ENCODE measurements at regions not wholly inside any gene's neighbourhood (a gene's known extent, or its start where the extent isn't known, plus 50 kb on each side); places are given as distances from the start of the nearest gene placed in this dataset.
"Not testable (repeated sequence)": the region's sequence is repeated elsewhere in the genome, so short reads cannot be mapped to it uniquely, and the experiment has no call there.

- H3K4me1 ChIP-seq (ENCODE audit: control insufficient read depth, insufficient read depth, low read length), result no peaks in the 10 kb centered on the region
- H3K9me3 ChIP-seq (ENCODE audit: control insufficient read depth, low read length), result no peaks in the 10 kb centered on the region
- ATAC-seq (no peak), DNase-seq (no peak)
- no peak overlapping the region for H3K27ac ChIP-seq (ENCODE audit: low read length)
- 96% methylated on average over 1 of the region's 1 CpG for WGBS
- no peak overlapping the region for H3K4me3 ChIP-seq (ENCODE audit: low read length)
- intact Hi-C loops (cut with DNase I), result no loop called here
- H3K27me3 ChIP-seq (ENCODE audit: control insufficient read depth, insufficient read depth), result no peaks in the 10 kb centered on the region
Observed at GRCh38 chr2:52070665-52071064, 1038.7 kb upstream of the NRXN1 start.

GRCh38 chr2:52064234-52064633, 1032.3 kb upstream of the NRXN1 start:
- Histone ChIP-seq H3K4me1 (ENCODE audit: control insufficient read depth, insufficient read depth, low read length) (no peaks in the 10 kb centered on the region), H3K27me3 (ENCODE audit: control insufficient read depth, insufficient read depth) (no peaks in the 10 kb centered on the region), H3K27ac (ENCODE audit: low read length) (no peak overlapping the region), H3K4me3 (ENCODE audit: low read length) (no peak overlapping the region), H3K9me3 (ENCODE audit: control insufficient read depth, low read length) (no peaks in the 10 kb centered on the region)
- 93% methylated on average over 4 of the region's 4 CpGs for WGBS
- no peak for ATAC-seq
- intact Hi-C loops (cut with DNase I), result no loop called here
- DNase-seq, result no peak

- H3K27ac ChIP-seq (ENCODE audit: low read length), result no peak overlapping the region
- no peak overlapping the region for H3K4me3 ChIP-seq (ENCODE audit: low read length)
- intact Hi-C loops (cut with DNase I), result no loop called here
- DNase-seq (no peak), ATAC-seq (no peak)
- 59% methylated on average over 3 of the region's 3 CpGs for WGBS
- no peaks in the 10 kb centered on the region for H3K4me1 ChIP-seq (ENCODE audit: control insufficient read depth, insufficient read depth, low read length)
- no peaks in the 10 kb centered on the region for H3K27me3 ChIP-seq (ENCODE audit: control insufficient read depth, insufficient read depth)
- H3K9me3 ChIP-seq (ENCODE audit: control insufficient read depth, low read length), result no peaks in the 10 kb centered on the region
Observed at GRCh38 chr2:52054824-52055223, 1022.9 kb upstream of the NRXN1 start.

DNA sequence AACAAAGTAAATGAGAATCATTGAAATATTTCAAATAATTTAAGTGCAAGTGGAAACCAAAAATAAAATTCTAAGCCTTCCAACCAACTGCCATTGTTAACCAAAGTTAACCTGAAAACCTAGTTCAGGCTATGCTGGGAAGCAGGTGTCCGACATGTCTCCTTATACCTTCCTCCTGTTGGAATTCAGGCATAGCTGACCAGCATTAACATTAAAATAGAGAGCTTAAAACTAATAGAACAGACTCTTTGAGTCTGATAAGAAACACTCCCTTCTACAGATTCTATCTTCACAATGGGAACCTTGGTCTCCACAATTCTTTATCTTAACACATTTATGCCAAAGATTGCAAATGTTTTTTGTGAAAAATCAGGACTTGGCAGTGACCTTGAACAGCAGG, 1004.9 kb upstream of the NRXN1 start:
- Histone ChIP-seq H3K27ac (ENCODE audit: low read length) (no peak overlapping the region), H3K4me3 (ENCODE audit: low read length) (no peak overlapping the region), H3K27me3 (ENCODE audit: control insufficient read depth, insufficient read depth) (no peaks in the 10 kb centered on the region), H3K9me3 (ENCODE audit: control insufficient read depth, low read length) (no peaks in the 10 kb centered on the region), H3K4me1 (ENCODE audit: control insufficient read depth, insufficient read depth, low read length) (no peaks in the 10 kb centered on the region)
- DNase-seq (no peak), ATAC-seq (no peak)
- 80% methylated on average over 1 of the region's 1 CpG for WGBS
- intact Hi-C loops (cut with DNase I), result no loop called here

- H3K4me3 ChIP-seq (ENCODE audit: low read length), result no peak overlapping the region
Observed at GRCh38 chr2:52036024-52036423, 1004.1 kb upstream of the NRXN1 start.

DNA sequence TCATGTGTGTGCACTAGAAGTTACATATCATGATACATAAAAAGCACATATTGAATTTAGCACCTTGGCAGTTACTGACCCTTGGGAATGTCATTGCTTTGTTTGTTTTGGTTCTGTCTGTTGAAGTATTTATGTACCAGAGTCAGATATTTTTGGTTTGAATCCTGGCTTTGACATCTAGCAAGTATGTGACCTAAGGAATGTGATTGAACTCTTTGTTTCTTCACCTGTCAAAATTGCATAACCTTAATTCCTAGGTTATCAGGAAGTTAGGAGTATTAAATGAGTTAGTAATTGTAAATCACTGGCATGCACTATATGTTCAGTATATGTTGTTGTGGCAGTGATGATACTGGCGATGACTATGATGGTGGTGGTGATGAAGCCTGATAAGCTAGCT, 1003.5 kb upstream of the NRXN1 start:
- H3K27ac ChIP-seq (ENCODE audit: low read length), result no peak overlapping the region
- no peak for ATAC-seq
- WGBS, result 86% methylated on average over 1 of the region's 1 CpG
- no peaks in the 10 kb centered on the region for H3K27me3 ChIP-seq (ENCODE audit: control insufficient read depth, insufficient read depth)
- no peak overlapping the region for H3K4me3 ChIP-seq (ENCODE audit: low read length)
- intact Hi-C loops (cut with DNase I), result no loop called here
- no peak for DNase-seq
- H3K9me3 ChIP-seq (ENCODE audit: control insufficient read depth, low read length), result no peaks in the 10 kb centered on the region
- H3K4me1 ChIP-seq (ENCODE audit: control insufficient read depth, insufficient read depth, low read length), result no peaks in the 10 kb centered on the region

More at GRCh38 chr2:52036024-52036423, 1004.1 kb upstream of the NRXN1 start:
- intact Hi-C loops (cut with DNase I), result no loop called here
- 93% methylated on average over 1 of the region's 1 CpG for WGBS
- Histone ChIP-seq H3K27ac (ENCODE audit: low read length) (no peak overlapping the region), H3K4me1 (ENCODE audit: control insufficient read depth, insufficient read depth, low read length) (no peaks in the 10 kb centered on the region), H3K9me3 (ENCODE audit: control insufficient read depth, low read length) (no peaks in the 10 kb centered on the region), H3K27me3 (ENCODE audit: control insufficient read depth, insufficient read depth) (no peaks in the 10 kb centered on the region)
- DNase-seq, result no peak
- ATAC-seq, result no peak

GRCh38 chr2:52034706-52035105, 1002.8 kb upstream of the NRXN1 start:
- DNase-seq (no peak), ATAC-seq (no peak)
- WGBS, result 48% methylated on average over 2 of the region's 2 CpGs
- Histone ChIP-seq H3K9me3 (ENCODE audit: control insufficient read depth, low read length) (no peaks in the 10 kb centered on the region), H3K4me1 (ENCODE audit: control insufficient read depth, insufficient read depth, low read length) (no peaks in the 10 kb centered on the region), H3K27ac (ENCODE audit: low read length) (no peak overlapping the region), H3K4me3 (ENCODE audit: low read length) (no peak overlapping the region), H3K27me3 (ENCODE audit: control insufficient read depth, insufficient read depth) (no peaks in the 10 kb centered on the region)
- intact Hi-C loops (cut with DNase I), result no loop called here

DNA sequence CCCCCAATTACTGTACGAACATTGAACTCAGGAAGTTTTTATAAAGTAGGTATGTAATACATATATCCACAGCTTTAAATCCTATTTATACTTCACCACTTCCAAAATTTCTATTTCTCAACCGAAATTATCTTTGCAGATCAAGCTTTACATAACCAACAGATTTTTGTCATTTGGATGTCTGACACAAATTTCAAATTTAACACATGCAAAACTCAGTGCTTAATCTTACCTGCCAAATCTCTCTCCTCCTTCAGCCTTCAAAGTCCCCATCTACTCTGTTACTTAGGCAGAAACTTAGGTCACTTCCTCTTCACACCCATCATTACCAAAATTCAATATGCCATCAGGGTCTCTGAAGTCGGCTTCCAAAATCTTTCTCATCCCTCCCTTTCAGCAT, 990.1 kb upstream of the NRXN1 start:
- no peak for DNase-seq
- ATAC-seq, result no peak
- intact Hi-C loops (cut with DNase I), result no loop called here
- Histone ChIP-seq H3K27me3 (ENCODE audit: control insufficient read depth, insufficient read depth) (no peaks in the 10 kb centered on the region), H3K4me1 (ENCODE audit: control insufficient read depth, insufficient read depth, low read length) (no peaks in the 10 kb centered on the region), H3K27ac (ENCODE audit: low read length) (no peak overlapping the region), H3K9me3 (ENCODE audit: control insufficient read depth, low read length) (no peaks in the 10 kb centered on the region), H3K4me3 (ENCODE audit: low read length) (no peak overlapping the region)
- 86% methylated on average over 3 of the region's 3 CpGs for WGBS

GRCh38 chr2:52017646-52018235, 985.8 kb upstream of the NRXN1 start:
- DNase-seq, result no peak
- intact Hi-C loops (cut with DNase I), result no loop called here
- Histone ChIP-seq H3K27me3 (ENCODE audit: control insufficient read depth, insufficient read depth) (no peaks in the 10 kb centered on the region), H3K9me3 (ENCODE audit: control insufficient read depth, low read length) (no peaks in the 10 kb centered on the region), H3K4me1 (ENCODE audit: control insufficient read depth, insufficient read depth, low read length) (no peaks in the 10 kb centered on the region), H3K27ac (ENCODE audit: low read length) (no peak overlapping the region), H3K4me3 (ENCODE audit: low read length) (no peak overlapping the region)
- WGBS, result 86% methylated on average over 7 of the region's 7 CpGs
- ATAC-seq, result no peak

DNA sequence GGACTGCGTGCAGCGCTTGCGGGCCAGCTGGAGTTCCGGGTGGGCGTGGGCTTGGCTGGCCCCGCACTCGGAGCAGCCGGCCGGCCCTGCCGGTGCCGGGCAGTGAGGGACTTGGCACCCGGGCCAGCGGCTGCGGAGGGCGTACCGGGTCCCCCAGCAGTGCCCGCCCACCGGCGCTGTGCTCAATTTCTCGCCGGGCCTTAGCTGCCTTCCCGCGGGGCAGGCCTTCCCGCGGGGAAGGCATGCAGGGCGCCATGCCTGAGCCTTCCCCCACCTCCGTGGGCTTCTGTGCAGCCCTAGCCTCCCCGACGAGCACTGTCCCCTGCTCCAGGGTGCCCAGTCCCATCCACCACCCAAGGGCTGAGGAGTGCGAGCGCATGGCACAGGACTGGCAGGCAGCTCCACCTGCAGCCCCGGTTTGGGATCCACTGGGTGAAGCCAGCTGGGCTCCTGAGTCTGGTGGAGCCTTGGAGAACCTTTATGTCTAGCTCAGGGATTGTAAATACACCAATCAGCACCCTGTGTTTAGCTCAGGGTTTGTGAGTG, 975.0 kb upstream of the NRXN1 start:
- ATAC-seq; H3K27ac ChIP-seq (ENCODE audit: low read length); H3K4me1 ChIP-seq (ENCODE audit: control insufficient read depth, insufficient read depth, low read length); H3K27me3 ChIP-seq (ENCODE audit: control insufficient read depth, insufficient read depth); H3K4me3 ChIP-seq (ENCODE audit: low read length); intact Hi-C loops (cut with DNase I); H3K9me3 ChIP-seq (ENCODE audit: control insufficient read depth, low read length): not testable (repeated sequence)
- WGBS, result 98% methylated on average over 31 of the region's 32 CpGs
- peak in 1 of 3 donors; percentile 41 for DNase-seq

GRCh38 chr2:52000151-52000855, 968.4 kb upstream of the NRXN1 start:
- ATAC-seq (no peak), DNase-seq (no peak)
- no peaks in the 10 kb centered on the region for H3K27me3 ChIP-seq (ENCODE audit: control insufficient read depth, insufficient read depth)
- H3K4me1 ChIP-seq (ENCODE audit: control insufficient read depth, insufficient read depth, low read length), result no peaks in the 10 kb centered on the region
- H3K27ac ChIP-seq (ENCODE audit: low read length), result no peak overlapping the region
- H3K4me3 ChIP-seq (ENCODE audit: low read length), result no peak overlapping the region
- WGBS, result 87% methylated on average over 2 of the region's 2 CpGs
- no peaks in the 10 kb centered on the region for H3K9me3 ChIP-seq (ENCODE audit: control insufficient read depth, low read length)
- intact Hi-C loops (cut with DNase I), result no loop called here
